HG02798 (cell line): ENCODE measurements at regions not wholly inside any gene's neighbourhood (a gene's known extent, or its start where the extent isn't known, plus 50 kb on each side); places are given as distances from the start of the nearest gene placed in this dataset.

ENCODE experiments used
- ATAC-seq: cut with Tn5 transposase; IDR thresholded peaks from one replicate; pipeline ENCODE4 v1.9.1; 2021; ENCODE audit warnings: mild to moderate bottlenecking; ENCODE audit not compliant: unreplicated experiment, poor library complexity

- no peak for ATAC-seq
Measured at GRCh38 chr11:31959716-31960115, 131.2 kb upstream of the RCN1 start.

GRCh38 chr11:31958076-31958735, 132.7 kb upstream of the RCN1 start:
- ATAC-seq: peak; percentile 84

DNA sequence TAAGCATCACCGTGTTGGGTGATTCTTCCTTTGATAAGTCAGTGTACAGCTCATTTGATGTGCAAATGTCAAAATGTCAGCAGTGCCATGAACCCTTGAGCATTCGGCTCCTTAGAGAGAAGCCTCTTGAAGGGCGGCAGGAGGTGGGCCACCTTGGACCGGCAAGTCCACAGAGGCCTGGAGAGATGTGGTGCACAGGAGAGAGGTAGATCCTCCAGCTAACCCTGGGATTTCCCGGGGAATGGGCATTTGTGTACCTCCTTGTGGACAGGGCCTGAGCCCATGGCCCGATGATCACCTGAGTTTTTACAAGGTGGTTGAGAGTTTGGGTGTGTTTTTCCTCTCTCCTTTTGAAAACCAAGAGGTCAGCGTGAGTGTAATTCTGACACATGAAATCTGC, 133.2 kb upstream of the RCN1 start:
- ATAC-seq: peak; percentile 3

GRCh38 chr11:31956310-31956709, 134.6 kb upstream of the RCN1 start:
- no peak for ATAC-seq

DNA sequence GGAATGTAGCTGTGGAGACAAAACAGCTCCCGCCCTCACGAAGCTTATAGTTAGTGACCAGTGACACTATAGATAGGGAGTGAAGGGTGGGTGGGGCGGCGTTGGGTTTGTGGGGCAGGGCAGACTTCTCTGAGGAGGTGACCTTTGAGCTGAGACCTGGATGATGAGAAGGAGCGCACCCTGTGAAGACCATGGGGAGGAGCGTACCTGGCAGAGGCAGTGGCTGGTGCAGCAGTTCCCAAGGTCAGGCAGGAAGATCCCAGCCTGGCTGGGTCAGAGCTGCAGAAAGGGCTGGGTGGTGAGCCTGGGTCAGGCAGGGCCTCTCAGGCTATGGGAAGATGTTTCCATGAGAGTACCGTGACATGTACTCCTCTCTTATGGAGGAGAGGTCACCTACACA, 135.0 kb upstream of the RCN1 start:
- ATAC-seq: no peak

DNA sequence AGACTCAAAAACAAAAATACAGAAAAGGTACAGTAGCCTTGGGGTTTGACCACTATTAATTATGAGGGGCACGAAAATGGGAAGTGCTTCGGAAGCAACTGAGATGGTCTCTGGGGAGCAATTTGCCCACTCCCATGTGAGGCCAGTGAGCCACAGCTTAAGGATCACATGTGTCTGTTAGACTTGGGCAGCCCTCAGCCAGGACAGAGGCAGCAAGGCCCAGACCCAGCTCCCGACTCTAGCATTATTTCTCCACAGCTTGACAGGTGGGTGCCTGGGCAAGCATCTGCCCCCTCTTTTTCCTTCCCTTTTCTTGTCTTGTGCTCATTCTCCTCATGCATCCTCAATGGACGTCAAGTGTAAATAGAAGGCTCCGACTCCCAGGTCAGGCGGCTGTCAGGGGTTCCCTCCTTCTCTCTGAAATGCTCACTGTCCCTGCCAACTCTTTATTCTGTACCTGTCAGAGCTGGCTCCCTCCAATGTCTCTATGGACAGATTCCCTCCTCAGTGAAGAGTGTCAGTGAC, 137.0 kb upstream of the RCN1 start:
- ATAC-seq: no peak

GRCh38 chr11:31949733-31950200, 138.6 kb upstream of the PAX6 start:
- ATAC-seq: peak; percentile 66

GRCh38 chr11:31947051-31947450, 135.9 kb upstream of the PAX6 start:
- no peak for ATAC-seq

DNA sequence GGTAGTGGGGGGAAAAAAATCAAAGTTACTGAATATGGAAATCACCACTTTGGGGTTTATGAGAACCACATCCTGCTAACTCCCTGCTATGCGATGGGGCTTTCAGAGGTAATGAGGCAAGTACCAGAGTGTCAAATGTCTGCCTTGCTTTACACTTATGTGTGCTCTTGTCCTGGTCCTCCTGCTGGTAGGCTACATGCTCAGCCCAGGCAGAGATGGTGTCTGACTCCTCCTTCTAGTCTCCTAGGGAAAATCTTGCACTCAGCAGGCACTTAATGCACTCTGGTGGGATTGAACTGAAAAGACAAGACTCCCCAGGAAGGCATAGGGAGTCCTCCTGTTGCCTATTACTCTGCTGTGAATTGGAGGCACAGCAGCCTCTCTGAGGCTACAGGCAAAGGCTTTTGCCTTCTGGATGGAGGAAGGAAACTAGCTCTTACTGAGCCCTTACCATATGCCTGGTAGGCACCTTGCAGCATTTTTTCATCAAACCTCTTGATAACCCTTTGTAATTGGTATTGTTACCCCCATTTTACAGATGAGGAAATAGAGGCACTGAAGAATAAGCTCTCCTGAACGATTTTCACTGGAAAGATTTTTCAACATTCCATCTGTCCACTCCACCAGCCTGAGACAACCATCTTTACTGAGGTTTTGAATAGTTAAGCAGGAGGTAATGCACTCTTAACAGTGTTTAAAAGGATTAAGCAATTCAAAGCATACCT, 132.1 kb upstream of the PAX6 start:
- ATAC-seq: peak; percentile 88

GRCh38 chr11:31940371-31941037, 129.4 kb upstream of the PAX6 start:
- no peak for ATAC-seq

GRCh38 chr11:31939004-31939403, 127.9 kb upstream of the PAX6 start:
- ATAC-seq: no peak

- ATAC-seq: no peak
Measured at GRCh38 chr11:31936312-31936711, 125.2 kb upstream of the PAX6 start.

DNA sequence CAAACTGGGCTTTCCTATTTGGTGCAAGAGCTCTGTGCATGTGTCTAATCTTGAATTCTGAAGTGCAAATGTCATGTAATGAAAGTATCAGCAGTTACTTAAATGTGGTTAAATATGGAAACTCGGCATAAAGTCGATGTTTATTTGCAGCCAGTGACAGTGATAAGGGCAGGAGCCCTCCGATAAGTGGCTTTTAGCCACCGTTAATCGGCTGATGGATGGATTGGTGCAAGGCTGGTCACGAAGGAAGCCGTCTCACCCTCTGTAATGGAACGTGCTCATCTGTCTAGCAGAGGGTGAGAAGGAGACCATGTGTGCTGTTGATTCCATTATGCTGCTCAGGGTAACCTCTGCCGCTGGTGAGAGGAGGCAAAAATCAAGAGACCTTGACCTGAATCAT, 121.8 kb upstream of the PAX6 start:
- no peak for ATAC-seq

DNA sequence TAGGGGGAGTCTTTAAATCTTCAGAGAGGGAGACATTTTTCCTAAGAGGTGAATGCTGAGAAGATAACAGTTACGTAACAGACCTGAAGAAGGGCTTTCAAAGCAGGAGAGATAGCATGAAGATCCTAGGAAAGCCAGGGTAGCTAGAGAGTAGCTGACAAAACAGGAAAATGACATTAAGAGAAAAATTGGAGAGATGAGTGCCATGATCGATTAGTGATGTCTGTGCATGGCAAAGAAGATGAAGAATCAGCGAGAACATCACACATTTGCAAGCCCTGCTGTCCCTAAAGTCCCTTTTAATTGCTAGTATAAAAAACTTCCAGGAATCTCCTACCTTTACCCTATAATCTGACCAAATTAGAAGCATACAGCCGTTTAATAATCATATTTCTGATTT, 116.9 kb upstream of the PAX6 start:
- ATAC-seq: no peak

- no peak for ATAC-seq
Measured at GRCh38 chr11:31926816-31927528, 115.8 kb upstream of the PAX6 start.

DNA sequence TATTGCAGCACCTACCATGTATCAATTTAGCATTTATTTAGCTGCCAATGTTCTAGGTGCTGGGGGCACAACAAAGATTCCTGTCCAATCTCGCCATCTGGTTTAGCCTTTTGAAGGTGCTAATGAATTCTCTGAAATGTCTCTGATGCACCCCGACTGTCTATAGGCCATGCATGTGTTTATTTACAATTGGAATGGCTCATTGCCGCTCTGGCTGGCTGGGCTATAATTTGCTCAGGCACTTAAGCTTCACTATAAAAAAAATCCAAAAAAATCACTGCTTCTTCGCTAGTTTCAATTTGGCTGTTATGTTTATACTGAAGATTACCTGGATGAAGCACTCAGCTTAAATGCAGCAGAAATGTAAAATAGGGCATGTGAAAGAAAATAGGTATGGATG, 115.0 kb upstream of the PAX6 start:
- no peak for ATAC-seq

- peak; percentile 48 for ATAC-seq
Measured at GRCh38 chr11:31922450-31922849, 111.3 kb upstream of the PAX6 start.

DNA sequence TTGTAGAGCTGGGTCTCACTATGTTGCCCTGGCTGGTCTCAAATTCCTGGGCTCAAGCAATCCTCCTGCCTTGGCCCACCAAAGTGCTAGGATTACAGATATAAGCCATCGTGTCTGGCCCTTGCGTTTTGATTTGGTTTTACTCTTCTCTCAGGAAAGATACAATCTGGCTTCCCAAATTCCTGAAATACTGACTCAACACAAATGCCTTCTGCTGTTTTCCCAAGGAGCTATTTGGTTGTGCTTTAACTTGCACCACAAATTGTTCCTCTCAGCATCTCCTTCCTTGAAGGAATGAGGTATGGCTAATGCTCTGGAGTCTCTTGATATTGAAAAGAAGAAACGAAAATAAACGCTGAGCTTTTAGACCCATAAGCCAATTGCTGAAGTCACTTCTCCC, 110.0 kb upstream of the PAX6 start:
- ATAC-seq: no peak

DNA sequence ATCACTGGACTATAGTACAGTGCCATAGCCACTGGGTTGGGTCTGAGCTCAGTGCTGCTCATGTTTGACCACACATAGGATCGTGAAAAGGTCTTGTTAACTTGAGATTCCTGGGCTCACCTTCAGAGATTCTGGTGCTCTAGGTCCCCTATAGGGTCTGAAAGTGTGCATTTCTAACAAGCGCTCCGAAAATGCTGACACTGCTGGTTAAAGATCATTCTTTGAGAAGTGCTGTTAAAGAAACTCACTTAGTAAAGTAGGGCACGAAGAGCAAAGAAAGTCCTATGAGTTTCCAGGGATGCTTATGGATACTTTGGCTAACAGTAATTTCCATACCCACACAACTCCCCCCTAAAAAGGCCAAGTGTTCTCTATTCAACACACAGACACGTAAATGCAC, 108.1 kb upstream of the PAX6 start:
- ATAC-seq: no peak

DNA sequence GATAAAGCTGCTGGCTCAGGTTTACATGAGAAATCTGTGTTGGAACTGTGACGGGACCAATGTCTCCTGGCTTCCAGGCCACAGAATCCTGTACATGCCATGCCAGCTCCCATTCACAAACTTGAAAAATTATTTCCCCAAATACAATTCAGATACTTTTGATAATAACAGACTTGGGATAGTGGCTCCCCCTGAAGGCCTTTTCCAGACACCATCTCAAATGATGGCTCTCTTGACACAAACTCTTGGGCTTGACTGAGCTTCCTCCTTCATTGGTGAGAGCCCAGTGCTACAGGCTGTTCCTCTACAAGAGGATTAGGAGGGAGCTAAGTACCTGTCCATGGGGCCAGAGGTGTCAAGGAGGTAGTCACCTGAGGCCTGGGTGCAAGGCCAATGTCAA, 104.7 kb upstream of the PAX6 start:
- no peak for ATAC-seq

DNA sequence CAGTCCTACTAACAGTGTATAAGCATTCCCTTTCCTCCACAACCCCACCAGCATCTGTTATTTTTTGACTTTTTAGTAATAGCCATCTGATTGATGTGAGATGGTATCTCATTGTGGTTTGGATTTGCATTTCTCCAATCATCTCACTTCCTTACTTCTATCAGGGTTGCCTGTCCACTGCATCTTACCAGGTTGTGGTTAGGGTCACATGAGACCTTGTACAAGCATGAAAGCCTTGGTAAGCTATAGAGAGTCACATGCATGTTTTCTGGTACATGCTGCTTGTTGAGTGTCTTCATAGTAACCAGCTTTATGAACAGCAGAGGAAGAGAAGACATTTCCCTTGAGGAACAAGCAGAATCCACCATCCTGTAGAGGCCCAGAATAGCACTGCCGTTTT, 102.9 kb upstream of the PAX6 start:
- ATAC-seq: no peak
